ENCODE measurements at regions not wholly inside any gene's neighbourhood (a gene's known extent, or its start where the extent isn't known, plus 50 kb on each side); places are given as distances from the start of the nearest gene placed in this dataset.

DNA sequence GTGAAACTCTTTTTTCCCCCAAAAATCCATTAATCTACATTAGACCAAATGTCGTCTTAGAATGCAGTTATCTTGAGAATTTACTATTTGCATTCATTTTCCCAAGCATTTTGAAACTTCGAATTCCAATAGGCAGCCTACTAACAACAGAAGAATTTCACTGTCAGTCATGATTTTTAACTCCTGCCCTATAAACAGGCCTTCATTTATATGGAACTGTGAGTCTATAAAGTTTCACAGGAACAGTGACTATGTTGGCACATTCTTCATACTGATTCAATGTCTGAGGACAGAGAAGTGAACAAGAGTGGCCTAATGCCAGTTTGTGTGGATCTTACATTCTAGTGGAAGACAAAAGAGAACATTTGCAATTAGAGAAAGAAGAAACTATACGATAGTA is 198.0 kb downstream of the PCDH17 start:
- DNase-seq (ENCODE audit: insufficient read length, low spot score) (no peak), FAIRE-seq (no peak)
- TF ChIP-seq PAX5 (IDR thresholded peaks at IDR 0.05; ENCODE audit: insufficient read depth, low read length, severe bottlenecking) (no peak), POU2F2 (IDR thresholded peaks at IDR 0.05; ENCODE audit: low read depth, low read length) (no peak), TAF1 (IDR thresholded peaks at IDR 0.05; ENCODE audit: low read depth, low read length) (no peak), SPI1 (IDR thresholded peaks at IDR 0.05; ENCODE audit: low read depth, low read length) (no peak), POLR2A (IDR thresholded peaks at IDR 0.05; ENCODE audit: low read depth, low read length) (no peak), POLR2AphosphoS5 (IDR thresholded peaks at IDR 0.05; ENCODE audit: low read depth, low read length) (no peak)

DNA sequence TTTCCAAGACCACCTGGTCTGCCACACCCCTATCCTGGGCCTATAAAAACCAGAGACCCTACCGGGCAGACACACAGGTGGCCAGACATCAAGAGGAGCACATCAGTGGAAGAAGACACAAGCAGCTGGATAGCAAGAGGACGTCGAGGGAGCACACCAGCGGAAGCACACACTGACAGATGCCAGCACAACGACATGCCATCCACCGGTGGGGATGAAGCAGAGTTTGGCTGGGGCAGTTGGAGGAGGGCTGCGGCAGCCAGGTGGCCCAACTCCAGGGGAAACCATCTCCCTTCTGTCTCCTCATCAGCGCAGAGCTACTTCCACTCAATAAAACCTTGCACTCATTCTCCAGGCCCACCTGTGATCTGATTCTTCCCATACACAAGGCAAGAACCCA is 200.6 kb downstream of the PCDH17 start:
- TF ChIP-seq POU2F2 (IDR thresholded peaks at IDR 0.05; ENCODE audit: low read depth, low read length) (no peak), POLR2AphosphoS5 (IDR thresholded peaks at IDR 0.05; ENCODE audit: low read depth, low read length) (no peak), SPI1 (IDR thresholded peaks at IDR 0.05; ENCODE audit: low read depth, low read length) (no peak), TAF1 (IDR thresholded peaks at IDR 0.05; ENCODE audit: low read depth, low read length) (no peak), PAX5 (IDR thresholded peaks at IDR 0.05; ENCODE audit: insufficient read depth, low read length, severe bottlenecking) (no peak), POLR2A (IDR thresholded peaks at IDR 0.05; ENCODE audit: low read depth, low read length) (no peak)
- FAIRE-seq (no peak), DNase-seq (ENCODE audit: insufficient read length, low spot score) (no peak)

DNA sequence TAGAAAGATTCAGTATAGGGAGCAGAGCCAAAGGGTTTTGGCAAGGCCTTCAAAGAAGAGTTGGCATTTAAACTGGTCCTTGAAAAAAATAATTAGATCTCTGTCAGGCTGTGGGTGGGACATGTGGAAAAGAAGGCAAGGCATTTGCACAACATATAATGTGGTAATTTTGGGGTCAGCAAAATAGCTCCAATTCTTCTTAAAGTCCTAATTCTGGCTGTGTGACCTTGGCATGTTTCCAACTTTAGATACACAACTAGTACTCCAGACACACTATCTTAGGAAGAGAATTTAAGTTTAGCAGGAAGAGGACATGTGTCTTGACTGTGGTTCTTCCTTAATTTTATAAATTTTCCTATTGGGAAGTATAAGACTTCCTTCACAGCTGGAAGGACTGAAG is 206.3 kb downstream of the PCDH17 start:
- TF ChIP-seq PAX5 (IDR thresholded peaks at IDR 0.05; ENCODE audit: insufficient read depth, low read length, severe bottlenecking) (no peak), SPI1 (IDR thresholded peaks at IDR 0.05; ENCODE audit: low read depth, low read length) (no peak), POLR2A (IDR thresholded peaks at IDR 0.05; ENCODE audit: low read depth, low read length) (no peak), TAF1 (IDR thresholded peaks at IDR 0.05; ENCODE audit: low read depth, low read length) (no peak), POLR2AphosphoS5 (IDR thresholded peaks at IDR 0.05; ENCODE audit: low read depth, low read length) (no peak), POU2F2 (IDR thresholded peaks at IDR 0.05; ENCODE audit: low read depth, low read length) (no peak)
- FAIRE-seq (no peak), DNase-seq (ENCODE audit: insufficient read length, low spot score) (no peak)

DNA sequence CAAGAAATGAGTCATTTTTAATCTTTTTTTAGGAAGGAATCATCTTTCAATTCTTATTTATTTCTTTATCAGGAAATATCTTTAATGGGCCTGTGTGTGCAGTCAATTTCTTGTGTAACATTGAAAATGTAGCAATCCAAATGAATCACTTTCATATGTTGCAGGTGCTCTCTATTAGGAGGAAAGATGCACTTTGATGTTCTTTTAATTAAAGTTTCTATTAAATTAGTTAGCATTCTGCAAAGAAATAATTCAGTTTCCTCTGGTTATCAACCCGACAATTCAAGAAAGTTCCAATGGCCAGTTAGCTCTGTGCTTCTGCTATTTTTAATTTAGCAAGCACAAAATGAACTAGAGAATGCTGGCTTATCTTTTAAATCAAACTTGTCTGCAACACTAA is 212.0 kb downstream of the PCDH17 start:
- no peak for TF ChIP-seq PAX5 (IDR thresholded peaks at IDR 0.05; ENCODE audit: insufficient read depth, low read length, severe bottlenecking)
- no peak for TF ChIP-seq POU2F2 (IDR thresholded peaks at IDR 0.05; ENCODE audit: low read depth, low read length)
- TF ChIP-seq SPI1 (IDR thresholded peaks at IDR 0.05; ENCODE audit: low read depth, low read length), result no peak
- no peak for TF ChIP-seq POLR2A (IDR thresholded peaks at IDR 0.05; ENCODE audit: low read depth, low read length)
- TF ChIP-seq POLR2AphosphoS5 (IDR thresholded peaks at IDR 0.05; ENCODE audit: low read depth, low read length), result no peak
- no peak for TF ChIP-seq TAF1 (IDR thresholded peaks at IDR 0.05; ENCODE audit: low read depth, low read length)
- no peak for DNase-seq (ENCODE audit: insufficient read length, low spot score)
- no peak for FAIRE-seq

DNA sequence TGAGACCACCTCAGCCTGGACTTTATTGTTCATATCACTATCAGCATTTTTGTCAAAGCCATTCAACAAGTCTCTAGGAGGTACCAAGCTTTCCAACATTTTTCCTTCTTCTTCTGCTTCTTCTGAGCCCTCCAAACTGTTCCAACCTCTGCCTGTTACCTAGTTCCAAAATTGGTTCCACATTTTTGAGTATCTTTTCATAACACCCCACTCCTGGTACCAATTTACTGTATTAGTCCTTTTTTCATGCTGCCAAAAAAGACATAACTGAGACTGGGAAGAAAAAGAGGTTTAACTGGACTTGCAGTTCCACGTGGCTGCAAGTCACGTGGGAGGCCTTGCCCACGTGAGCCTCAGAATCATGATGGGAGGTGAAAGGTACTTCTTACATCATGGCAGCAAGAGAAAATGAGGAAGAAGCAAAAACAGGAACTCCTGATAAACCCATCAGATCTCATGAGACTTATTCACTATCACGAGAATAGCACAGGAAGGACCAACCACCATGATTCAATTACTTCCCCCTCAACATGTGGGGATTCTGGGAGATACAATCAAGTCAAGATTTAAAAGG is 215.1 kb downstream of the PCDH17 start:
- TF ChIP-seq POU2F2 (IDR thresholded peaks at IDR 0.05; ENCODE audit: low read depth, low read length) (no peak), PAX5 (IDR thresholded peaks at IDR 0.05; ENCODE audit: insufficient read depth, low read length, severe bottlenecking) (no peak), SPI1 (IDR thresholded peaks at IDR 0.05; ENCODE audit: low read depth, low read length) (no peak), POLR2A (IDR thresholded peaks at IDR 0.05; ENCODE audit: low read depth, low read length) (no peak), POLR2AphosphoS5 (IDR thresholded peaks at IDR 0.05; ENCODE audit: low read depth, low read length) (no peak), TAF1 (IDR thresholded peaks at IDR 0.05; ENCODE audit: low read depth, low read length) (no peak)
- FAIRE-seq (no peak), DNase-seq (ENCODE audit: insufficient read length, low spot score) (no peak)

DNA sequence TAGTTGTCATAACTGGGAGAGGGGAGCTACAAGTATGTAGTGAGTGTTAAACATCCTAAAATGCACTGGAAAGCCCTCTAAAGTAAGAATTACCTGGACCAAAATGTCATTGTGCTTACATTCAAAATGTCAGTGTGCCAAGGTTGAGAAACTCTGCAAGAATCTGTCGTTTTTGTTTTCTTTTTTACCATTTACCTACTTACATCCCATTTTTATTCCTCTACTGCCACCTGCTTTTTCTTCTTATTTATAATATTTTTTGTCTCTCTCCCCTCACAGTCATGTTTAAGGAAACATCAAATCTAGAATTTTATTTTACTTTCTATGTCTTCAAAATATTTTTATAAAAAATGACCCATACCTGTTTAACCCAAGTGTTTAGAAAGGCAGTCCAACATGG is 226.4 kb downstream of the PCDH17 start:
- TF ChIP-seq PAX5 (IDR thresholded peaks at IDR 0.05; ENCODE audit: insufficient read depth, low read length, severe bottlenecking) (no peak), POU2F2 (IDR thresholded peaks at IDR 0.05; ENCODE audit: low read depth, low read length) (no peak), POLR2AphosphoS5 (IDR thresholded peaks at IDR 0.05; ENCODE audit: low read depth, low read length) (no peak), SPI1 (IDR thresholded peaks at IDR 0.05; ENCODE audit: low read depth, low read length) (no peak), TAF1 (IDR thresholded peaks at IDR 0.05; ENCODE audit: low read depth, low read length) (no peak), POLR2A (IDR thresholded peaks at IDR 0.05; ENCODE audit: low read depth, low read length) (no peak)
- DNase-seq (ENCODE audit: insufficient read length, low spot score) (no peak), FAIRE-seq (no peak)

DNA sequence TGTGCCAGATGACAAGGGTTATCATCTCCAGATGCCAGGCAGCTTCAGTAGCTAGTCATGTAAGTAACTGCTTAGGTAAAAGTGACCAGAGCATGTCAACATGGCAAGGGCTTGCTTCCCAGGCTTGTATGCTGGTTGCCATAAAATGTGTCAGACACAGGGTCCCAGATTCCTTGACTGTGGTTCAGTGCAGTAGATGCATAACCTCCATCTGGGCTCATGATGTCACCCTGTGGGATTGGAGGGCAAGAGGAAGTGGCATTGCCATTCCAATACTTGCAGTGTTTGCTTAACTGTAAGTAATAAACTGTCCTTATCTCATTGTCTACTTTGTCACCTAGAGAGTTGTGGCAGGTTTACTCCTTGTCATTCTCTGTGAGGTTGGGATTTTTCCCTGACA is 226.8 kb downstream of the PCDH17 start:
- no peak for TF ChIP-seq TAF1 (IDR thresholded peaks at IDR 0.05; ENCODE audit: low read depth, low read length)
- TF ChIP-seq POLR2AphosphoS5 (IDR thresholded peaks at IDR 0.05; ENCODE audit: low read depth, low read length), result no peak
- TF ChIP-seq PAX5 (IDR thresholded peaks at IDR 0.05; ENCODE audit: insufficient read depth, low read length, severe bottlenecking), result no peak
- TF ChIP-seq POLR2A (IDR thresholded peaks at IDR 0.05; ENCODE audit: low read depth, low read length), result no peak
- TF ChIP-seq POU2F2 (IDR thresholded peaks at IDR 0.05; ENCODE audit: low read depth, low read length), result no peak
- no peak for TF ChIP-seq SPI1 (IDR thresholded peaks at IDR 0.05; ENCODE audit: low read depth, low read length)
- FAIRE-seq (no peak), DNase-seq (ENCODE audit: insufficient read length, low spot score) (no peak)

DNA sequence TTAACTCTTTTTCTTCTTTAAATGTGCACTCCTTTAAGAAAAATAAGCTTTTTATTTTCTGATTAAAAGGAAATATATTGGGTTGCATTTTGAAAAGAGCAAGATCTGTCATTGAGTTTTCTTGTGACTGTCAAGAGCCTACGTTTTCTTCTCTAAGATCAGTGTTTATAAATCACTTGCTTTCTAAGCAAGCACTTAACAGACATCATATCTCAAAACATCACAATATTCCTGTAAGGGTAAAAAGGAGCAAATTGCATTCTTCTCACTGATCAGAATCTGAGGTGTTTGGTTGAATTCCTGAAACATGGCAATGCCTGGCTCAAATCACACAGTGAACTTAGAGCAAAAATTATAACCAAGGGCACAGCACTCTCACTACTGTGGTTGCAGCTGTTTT is 231.3 kb downstream of the PCDH17 start:
- no peak for FAIRE-seq
- TF ChIP-seq TAF1 (IDR thresholded peaks at IDR 0.05; ENCODE audit: low read depth, low read length) (no peak), POLR2A (IDR thresholded peaks at IDR 0.05; ENCODE audit: low read depth, low read length) (no peak)
- no peak for DNase-seq (ENCODE audit: insufficient read length, low spot score)

DNA sequence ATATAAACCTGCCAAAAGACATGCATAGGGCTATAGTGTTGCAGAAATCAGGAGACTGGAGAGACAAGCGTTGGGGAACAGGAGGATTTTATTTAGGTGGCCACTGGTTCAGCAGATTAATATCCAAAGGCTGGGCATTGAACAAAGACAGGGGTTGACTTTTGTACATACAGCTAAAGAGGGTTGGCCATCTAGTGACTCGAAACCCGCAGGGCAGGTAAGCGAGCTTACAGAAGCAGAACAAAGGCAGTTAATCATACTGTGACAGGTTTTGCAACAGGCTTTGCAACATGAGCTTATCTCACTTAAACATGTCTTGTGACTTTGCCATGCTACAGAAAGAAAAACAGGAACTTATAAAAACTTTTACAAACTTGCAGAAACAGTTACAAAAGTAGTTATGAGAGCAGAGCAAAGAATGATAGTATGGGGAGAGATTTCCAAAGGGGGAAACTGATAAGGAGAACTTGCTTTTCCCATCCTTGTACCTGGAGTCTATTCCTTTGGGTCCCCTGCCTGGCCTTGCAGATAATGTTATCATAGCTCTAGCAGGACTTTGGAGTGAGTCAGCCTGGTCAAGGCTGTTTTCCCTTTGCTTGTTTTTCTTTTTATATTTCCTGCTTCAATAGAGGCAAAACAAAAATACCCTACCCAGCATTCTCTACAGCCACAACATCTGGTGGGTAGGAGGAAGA is 234.2 kb downstream of the PCDH17 start:
- DNase-seq (ENCODE audit: insufficient read length, low spot score), result no peak
- TF ChIP-seq POLR2A (IDR thresholded peaks at IDR 0.05; ENCODE audit: low read depth, low read length) (no peak), SPI1 (IDR thresholded peaks at IDR 0.05; ENCODE audit: low read depth, low read length) (no peak), POLR2AphosphoS5 (IDR thresholded peaks at IDR 0.05; ENCODE audit: low read depth, low read length) (no peak), PAX5 (IDR thresholded peaks at IDR 0.05; ENCODE audit: insufficient read depth, low read length, severe bottlenecking) (no peak), POU2F2 (IDR thresholded peaks at IDR 0.05; ENCODE audit: low read depth, low read length) (no peak), TAF1 (IDR thresholded peaks at IDR 0.05; ENCODE audit: low read depth, low read length) (no peak)
- FAIRE-seq, result no peak

DNA sequence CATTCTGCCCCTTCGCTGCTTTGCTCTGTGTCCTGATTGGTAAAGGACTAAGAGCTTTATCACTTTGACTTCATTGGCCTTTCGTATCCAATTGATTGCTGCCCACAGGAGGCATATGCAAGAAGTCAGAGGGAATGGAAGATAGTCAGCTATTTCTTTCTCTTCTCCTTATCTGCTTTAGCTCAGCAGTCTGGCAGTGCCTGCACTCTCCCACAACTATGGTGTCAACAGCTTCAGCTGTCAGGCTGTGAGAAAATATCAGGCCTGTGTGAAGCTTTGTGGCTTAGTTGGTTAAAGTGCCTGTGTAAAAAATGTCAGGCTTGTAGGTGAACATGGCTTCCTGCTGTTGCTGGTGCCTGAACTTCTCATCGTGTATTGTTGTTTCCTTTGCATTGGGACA is 243.0 kb downstream of the PCDH17 start:
- DNase-seq (ENCODE audit: insufficient read length, low spot score) (no peak), FAIRE-seq (no peak)
- TF ChIP-seq PAX5 (IDR thresholded peaks at IDR 0.05; ENCODE audit: insufficient read depth, low read length, severe bottlenecking), result no peak
- no peak for TF ChIP-seq SPI1 (IDR thresholded peaks at IDR 0.05; ENCODE audit: low read depth, low read length)
- TF ChIP-seq TAF1 (IDR thresholded peaks at IDR 0.05; ENCODE audit: low read depth, low read length), result no peak
- TF ChIP-seq POLR2A (IDR thresholded peaks at IDR 0.05; ENCODE audit: low read depth, low read length), result no peak
- TF ChIP-seq POU2F2 (IDR thresholded peaks at IDR 0.05; ENCODE audit: low read depth, low read length), result no peak
- no peak for TF ChIP-seq POLR2AphosphoS5 (IDR thresholded peaks at IDR 0.05; ENCODE audit: low read depth, low read length)

All from GM12891 (cell line).